ENCODE measurements at regions not wholly inside any gene's neighbourhood (a gene's known extent, or its start where the extent isn't known, plus 50 kb on each side); places are given as distances from the start of the nearest gene placed in this dataset.

DNA sequence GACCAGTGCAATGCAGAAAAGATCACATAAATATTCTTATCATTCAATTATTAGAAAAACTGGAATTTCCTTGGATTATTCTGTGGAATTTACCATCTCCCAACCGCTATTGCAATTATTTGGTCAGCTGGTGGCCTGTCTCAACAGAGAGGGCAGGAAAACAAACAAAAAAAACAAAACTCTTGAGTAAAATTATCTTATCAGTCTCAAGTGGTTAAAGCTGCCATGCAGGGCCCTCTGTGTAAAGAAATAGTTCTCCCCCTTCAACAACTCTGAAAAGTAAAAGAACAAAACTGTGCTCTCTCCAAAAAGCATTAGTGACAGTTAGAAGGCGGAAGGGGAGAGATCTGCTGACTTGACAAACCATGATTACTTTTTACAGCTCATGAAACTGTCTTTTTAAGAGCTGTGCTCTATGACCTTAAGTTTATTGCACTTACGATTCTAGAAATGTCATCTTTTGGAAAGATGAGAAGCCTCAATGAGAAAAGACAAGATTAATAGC lies 152.3 kb downstream of the DLEU7 start:
- TF ChIP-seq EZH2 (IDR thresholded peaks at IDR 0.05; ENCODE audit: insufficient read depth, poor library complexity, severe bottlenecking) (no peak), EZH2phosphoT487 (IDR thresholded peaks at IDR 0.05; ENCODE audit: insufficient read depth, low read depth) (no peak)

All from GM23248 (cell line).